ENCODE measurements at regions not wholly inside any gene's neighbourhood (a gene's known extent, or its start where the extent isn't known, plus 50 kb on each side); places are given as distances from the start of the nearest gene placed in this dataset.

DNA sequence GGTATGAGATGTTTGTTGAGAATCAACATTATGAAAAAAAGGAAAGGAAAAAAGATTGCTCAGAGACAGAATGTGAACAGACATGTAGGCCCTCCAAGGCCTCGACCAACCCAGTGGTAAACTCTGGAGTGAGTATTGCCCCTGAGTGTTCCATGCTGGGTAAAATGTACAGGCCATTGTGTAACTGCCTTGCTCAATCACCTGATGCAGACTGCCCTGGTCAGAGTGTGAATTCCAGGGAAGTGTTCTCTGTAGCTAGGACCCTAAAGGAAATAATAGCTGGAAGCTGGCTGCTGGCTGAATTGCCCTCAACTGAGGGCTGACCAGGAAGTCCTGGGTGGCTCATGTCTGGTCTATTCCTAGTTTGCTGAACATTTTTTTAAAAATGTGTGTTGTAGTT, 1081.4 kb upstream of the LRFN5 start:
- DNase-seq (ENCODE audit: low read depth in 2 of 2): no peak

DNA sequence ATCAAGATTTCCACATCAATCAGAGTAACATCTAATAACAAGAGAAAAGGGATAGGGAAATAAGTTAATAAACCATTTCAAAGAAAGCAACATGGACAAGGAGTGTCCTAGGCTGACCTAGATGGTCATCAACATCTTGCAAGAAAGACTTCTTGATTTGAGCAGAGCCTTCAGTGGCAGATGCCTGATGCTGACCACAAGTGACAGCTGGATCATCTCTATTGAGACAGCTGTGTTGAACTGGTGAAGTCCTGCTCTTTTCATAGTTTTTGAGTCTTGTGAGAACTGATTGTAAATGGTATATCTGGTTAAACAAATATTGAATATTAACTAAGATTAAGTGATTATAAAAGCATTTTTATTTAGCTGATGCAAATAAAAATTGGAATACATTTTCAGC, 1083.6 kb upstream of the LRFN5 start:
- no peak for DNase-seq (ENCODE audit: low read depth in 2 of 2)

- no peak for DNase-seq (ENCODE audit: low read depth in 2 of 2)
Observed at GRCh38 chr14:40494483-40494882, 1062.2 kb upstream of the FBXO33 start.

- DNase-seq (ENCODE audit: low read depth in 2 of 2): no peak
Observed at GRCh38 chr14:40487824-40488223, 1055.6 kb upstream of the FBXO33 start.

DNA sequence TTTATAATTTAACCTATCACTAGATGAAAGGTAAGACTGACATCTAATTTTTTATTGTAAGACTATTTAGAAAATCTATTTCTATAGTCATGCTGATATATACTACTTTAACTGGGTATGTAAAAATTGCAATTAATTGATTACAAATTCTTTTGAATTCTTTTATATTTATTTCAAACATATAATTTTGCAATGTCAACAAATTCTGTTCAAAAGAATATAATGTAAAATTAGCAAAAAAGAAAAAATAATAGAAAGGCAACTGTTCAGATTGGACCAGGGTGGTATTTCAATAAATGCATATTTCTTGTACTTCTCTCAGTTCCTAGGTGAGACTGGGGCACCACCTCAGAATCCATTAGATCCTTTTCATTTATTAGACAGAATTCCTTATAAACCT, 1053.5 kb upstream of the FBXO33 start:
- DNase-seq (ENCODE audit: low read depth in 2 of 2): no peak

- DNase-seq (ENCODE audit: low read depth in 2 of 2): no peak
Observed at GRCh38 chr14:40476005-40476404, 1043.8 kb upstream of the FBXO33 start.

DNA sequence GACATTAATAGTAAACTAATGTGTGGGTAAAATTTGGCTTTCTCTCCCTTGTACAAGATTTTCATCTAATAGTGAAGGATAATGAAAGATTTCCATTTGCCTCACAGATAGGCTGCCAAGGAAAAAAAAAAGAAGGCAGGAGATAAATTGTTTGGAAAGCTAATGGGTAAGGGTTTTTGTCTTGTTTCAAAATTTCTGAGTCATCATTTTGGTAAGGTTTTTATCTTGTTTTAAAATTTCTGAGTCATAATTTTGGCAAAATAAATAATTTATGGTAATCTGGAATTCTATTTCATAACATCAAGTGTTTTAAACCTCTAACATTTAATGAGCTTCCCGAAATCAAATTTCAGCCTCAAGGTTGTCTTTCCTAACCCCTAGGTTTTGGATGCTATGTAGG, 1035.7 kb upstream of the FBXO33 start:
- DNase-seq (ENCODE audit: low read depth in 2 of 2): no peak

GRCh38 chr14:40464531-40464930, 1032.3 kb upstream of the FBXO33 start:
- no peak for DNase-seq (ENCODE audit: low read depth in 2 of 2)

DNA sequence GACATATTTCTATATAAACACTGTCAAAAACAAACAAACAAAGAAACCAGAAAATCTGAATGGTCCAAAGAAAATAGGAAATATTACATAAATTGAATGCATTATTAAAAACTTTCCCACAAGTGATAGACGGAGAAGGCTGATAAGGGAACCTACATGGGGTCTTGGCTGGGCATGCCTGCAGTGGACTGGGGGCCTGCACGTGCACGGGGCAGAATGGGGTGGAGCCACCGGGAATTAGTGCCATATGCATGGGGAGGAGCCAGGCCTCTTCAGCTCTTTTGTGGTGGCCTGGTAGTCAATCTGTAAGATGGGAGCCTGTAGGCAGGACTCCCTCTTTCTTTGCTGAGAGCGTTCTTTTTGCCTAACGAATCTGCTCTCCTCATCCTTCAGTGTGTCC, 1031.7 kb upstream of the FBXO33 start:
- DNase-seq (ENCODE audit: low read depth in 2 of 2): no peak

- DNase-seq (ENCODE audit: low read depth in 2 of 2): no peak
Observed at GRCh38 chr14:40452674-40453073, 1020.4 kb upstream of the FBXO33 start.

DNA sequence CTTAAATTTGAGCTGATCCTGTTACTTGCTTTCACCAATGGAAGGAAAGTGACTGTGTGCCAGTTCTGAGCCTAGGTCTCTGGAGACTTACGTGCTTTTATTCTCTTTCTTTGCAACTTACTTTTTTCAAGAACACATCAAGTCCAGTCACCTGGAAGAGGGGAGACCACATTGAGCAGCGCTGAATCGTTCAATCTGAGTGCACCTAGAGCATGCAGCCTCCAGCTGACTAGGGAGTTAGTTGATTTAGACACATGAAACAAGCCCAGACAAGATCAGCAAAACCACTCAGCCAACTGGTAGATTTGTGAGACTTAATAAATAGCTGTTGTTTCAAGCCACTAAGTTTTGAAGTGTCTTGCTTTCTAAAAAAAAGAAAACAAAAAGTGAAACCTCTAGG, 1014.8 kb upstream of the FBXO33 start:
- DNase-seq (ENCODE audit: low read depth in 2 of 2): no peak

DNA sequence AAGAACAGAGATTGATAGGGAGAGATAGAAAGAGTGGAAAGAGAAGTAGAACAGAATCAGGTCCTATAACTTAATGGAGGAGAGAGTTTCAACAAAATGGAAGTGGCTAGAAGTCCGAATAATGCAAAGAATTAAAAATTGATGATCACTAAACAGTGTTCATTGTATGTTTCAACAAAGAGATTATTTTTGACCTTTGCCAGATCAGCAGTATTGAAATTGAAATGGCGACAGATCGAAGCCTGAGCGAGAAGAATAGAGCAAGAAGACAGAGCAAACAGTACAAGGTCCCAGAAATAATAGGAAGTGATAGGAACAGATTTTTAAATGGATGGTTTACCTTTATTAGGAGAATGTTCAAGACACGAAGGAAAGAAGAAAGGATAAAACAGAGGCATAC, 1012.8 kb upstream of the FBXO33 start:
- no peak for DNase-seq (ENCODE audit: low read depth in 2 of 2)

GRCh38 chr14:40436551-40436950, 1004.3 kb upstream of the FBXO33 start:
- DNase-seq (ENCODE audit: low read depth in 2 of 2): no peak

DNA sequence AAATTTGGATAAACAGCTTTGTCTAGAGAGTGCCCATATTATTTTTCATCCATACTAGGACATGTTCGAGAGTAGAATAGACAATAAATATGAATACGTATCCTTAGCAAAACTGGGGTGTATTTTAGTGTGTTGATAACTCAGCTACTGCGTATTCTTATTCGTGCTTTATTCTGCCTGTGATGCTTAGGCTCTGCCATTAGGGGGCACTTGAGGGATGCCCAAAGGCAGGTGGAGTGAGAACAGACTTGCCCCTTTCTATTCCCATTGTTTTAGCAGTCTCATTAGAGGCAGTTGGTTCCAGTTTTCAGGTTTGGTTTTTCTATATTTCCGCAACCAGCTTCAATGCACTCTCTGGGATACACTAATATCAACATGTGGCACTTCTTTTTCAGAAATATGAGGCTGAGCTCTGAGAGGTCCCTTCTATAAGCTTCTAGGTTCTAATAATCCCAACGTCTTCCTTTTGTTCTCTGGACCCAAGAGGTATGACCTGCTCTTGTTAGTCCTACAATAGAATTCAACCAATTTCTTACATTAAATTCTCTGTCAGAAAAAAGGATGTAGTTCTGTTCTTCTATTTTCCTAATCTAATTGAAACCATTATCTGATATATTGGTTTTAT, 985.7 kb upstream of the FBXO33 start:
- DNase-seq (ENCODE audit: low read depth in 2 of 2): no peak

GRCh38 chr14:40416565-40416964, 984.3 kb upstream of the FBXO33 start:
- DNase-seq (ENCODE audit: low read depth in 2 of 2): no peak

- DNase-seq (ENCODE audit: low read depth in 2 of 2): no peak
Observed at GRCh38 chr14:40414386-40414785, 982.2 kb upstream of the FBXO33 start.

DNA sequence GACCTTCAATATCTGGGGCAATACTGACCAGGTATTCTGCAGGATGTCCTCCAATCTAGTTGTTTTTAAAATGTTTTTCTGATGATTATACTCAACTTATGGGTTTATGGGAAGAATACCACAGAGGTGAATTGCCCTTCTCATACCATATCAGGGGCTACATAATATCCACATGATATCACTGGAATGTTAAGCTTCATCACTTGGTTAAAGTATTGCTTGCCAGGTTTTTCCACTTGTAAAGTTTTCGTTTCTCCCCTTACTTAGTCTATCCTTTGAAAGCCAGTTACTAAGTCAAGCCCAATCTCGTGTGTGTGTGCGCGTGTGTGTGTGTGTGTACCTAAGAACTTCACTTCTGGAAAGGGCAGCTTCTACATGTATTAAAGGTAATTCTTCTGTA, 980.9 kb upstream of the FBXO33 start:
- DNase-seq (ENCODE audit: low read depth in 2 of 2): no peak

DNA sequence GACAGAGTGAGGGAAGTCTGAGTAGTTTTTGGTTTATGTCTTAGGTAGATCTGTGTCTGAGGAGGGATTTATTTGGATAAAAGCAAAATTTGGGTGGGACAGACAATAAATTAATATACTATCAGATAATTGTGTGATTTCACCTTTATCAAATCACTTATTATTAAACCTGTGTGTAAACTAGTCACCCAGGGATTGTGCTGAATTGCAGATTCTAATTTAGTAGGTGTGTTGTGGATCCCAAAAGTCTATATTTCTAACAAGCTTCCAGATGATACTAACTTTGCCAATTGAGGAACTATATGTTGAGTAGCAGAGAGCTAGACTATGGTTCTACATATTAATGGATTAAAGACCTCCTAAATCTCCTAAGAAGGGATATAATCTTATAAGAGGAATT, 978.5 kb upstream of the FBXO33 start:
- DNase-seq (ENCODE audit: low read depth in 2 of 2): no peak

GRCh38 chr14:40402957-40403356, 970.7 kb upstream of the FBXO33 start:
- no peak for DNase-seq (ENCODE audit: low read depth in 2 of 2)

DNA sequence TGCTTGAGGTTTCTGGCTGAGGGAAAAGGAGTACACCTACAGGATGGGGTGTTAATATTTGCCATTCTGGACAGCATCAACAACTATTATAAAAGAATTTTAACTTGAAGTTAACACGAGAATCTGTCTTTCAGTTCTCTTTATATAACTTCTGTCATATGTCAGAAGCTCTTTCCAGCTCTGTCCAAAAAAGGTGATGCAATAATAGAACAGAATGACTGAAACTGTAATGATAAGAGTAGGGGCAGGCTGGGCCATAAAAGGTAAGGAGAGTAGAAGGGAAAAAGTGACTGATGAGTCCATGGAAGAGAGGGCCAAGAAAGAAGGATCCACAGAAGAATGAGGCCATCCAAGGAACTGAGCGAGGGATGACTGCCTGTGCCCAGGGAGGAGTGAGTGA, 966.7 kb upstream of the FBXO33 start:
- DNase-seq (ENCODE audit: low read depth in 2 of 2): no peak

GRCh38 chr14:40394634-40395340, 962.6 kb upstream of the FBXO33 start:
- DNase-seq (ENCODE audit: low read depth in 2 of 2): no peak

- no peak for DNase-seq (ENCODE audit: low read depth in 2 of 2)
Observed at GRCh38 chr14:40393143-40393542, 960.9 kb upstream of the FBXO33 start.

GRCh38 chr14:40386433-40386832, 954.2 kb upstream of the FBXO33 start:
- DNase-seq (ENCODE audit: low read depth in 2 of 2): no peak

- DNase-seq (ENCODE audit: low read depth in 2 of 2): no peak
Observed at GRCh38 chr14:40374221-40374620, 942.0 kb upstream of the FBXO33 start.
